ENCODE measurements at regions not wholly inside any gene's neighbourhood (a gene's known extent, or its start where the extent isn't known, plus 50 kb on each side); places are given as distances from the start of the nearest gene placed in this dataset.

GRCh38 chr1:121483961-121484424 is 299.2 kb downstream of the SRGAP2C start:
- SMC1A ChIA-PET (ENCODE audit: uncharacterized antibody, unreplicated experiment) = interaction anchor here (1.3 kb wide), 1 partner anchor 9 kb away, joined by 3 read pairs; no protein-coding TSS in a partner anchor
- FAIRE-seq (no peak), ATAC-seq (no peak), DNase-seq (ENCODE audit: low read depth, low spot score) (no peak)
- POLR2A ChIA-PET = no interaction called here
- no peaks in the 10 kb centered on the region for H3K9me3 ChIP-seq (replicated peaks; ENCODE audit: control insufficient read depth, insufficient read depth, low read length)
- no TSS peak for BruUV-seq (replicated peaks)
- RAD21 ChIA-PET (ENCODE audit: unreplicated experiment) = no interaction called here
- H3K9ac ChIP-seq (ENCODE audit: control insufficient read depth, insufficient read depth, low read length) = no peak overlapping the region
- H3K27ac ChIP-seq (ENCODE audit: control insufficient read depth, insufficient read depth) = no peak overlapping the region
- no peak overlapping the region for H3K4me2 ChIP-seq (ENCODE audit: control insufficient read depth, insufficient read depth)
- no peaks in the 10 kb centered on the region for H3K4me1 ChIP-seq (ENCODE audit: control insufficient read depth, insufficient read depth, low read length)
- H3K36me3 ChIP-seq (ENCODE audit: control insufficient read depth in 2 of 2, insufficient read depth in 2 of 2, low read length in 1 of 2) = no peaks in the 10 kb centered on the region
- no peak overlapping the region for H2AFZ ChIP-seq (ENCODE audit: control insufficient read depth, low read depth, low read length)
- in situ Hi-C loops (cut with MboI) (no loop called here), intact Hi-C loops (cut with micrococcal nuclease; ENCODE audit: unreplicated experiment) (no loop called here)
- TF ChIP-seq MTA3 (IDR thresholded peaks at IDR 0.05; ENCODE audit: borderline replicate concordance, low read length) = no peak
- no peak for TF ChIP-seq PBX3 (IDR thresholded peaks at IDR 0.05; ENCODE audit: insufficient replicate concordance, low read depth, low read length)
- no peak for TF ChIP-seq ATF3 (IDR thresholded peaks at IDR 0.05; ENCODE audit: borderline replicate concordance, extremely low read depth, low read depth, low read length)
- no peak for TF ChIP-seq ZNF687 (IDR thresholded peaks at IDR 0.05)
- TF ChIP-seq GABPA (IDR thresholded peaks at IDR 0.05; ENCODE audit: low read depth) = no peak
- TF ChIP-seq NKRF (conservative IDR thresholded peaks at IDR 0.05) = no peak
- no peak for TF ChIP-seq CEBPZ (IDR thresholded peaks at IDR 0.05; ENCODE audit: low read depth, low read length)
- TF ChIP-seq POLR2AphosphoS5 (IDR thresholded peaks at IDR 0.05; ENCODE audit: low read length) = no peak
- no peak for TF ChIP-seq SP1 (IDR thresholded peaks at IDR 0.05; ENCODE audit: low read depth, low read length)
- H3K27me3 ChIP-seq (replicated peaks in 1 of 2; ENCODE audit: control insufficient read depth in 2 of 2, insufficient read depth in 2 of 2, low read length in 1 of 2) = no peaks in the 10 kb centered on the region
- H3K4me3 ChIP-seq = no peak overlapping the region
- CTCF ChIA-PET = no interaction called here
- H4K20me1 ChIP-seq (ENCODE audit: control insufficient read depth, insufficient read depth) = no peaks in the 10 kb centered on the region
- no peaks in the 10 kb centered on the region for H3K79me2 ChIP-seq (ENCODE audit: control insufficient read depth, insufficient read depth, low read length)
